ENCODE measurements at regions not wholly inside any gene's neighbourhood (a gene's known extent, or its start where the extent isn't known, plus 50 kb on each side); places are given as distances from the start of the nearest gene placed in this dataset.

GRCh38 chr7:53087274-53087673 lies 51.8 kb downstream of the POM121L12 start:
- no peak for TF ChIP-seq CTCF (IDR thresholded peaks at IDR 0.05)
- TF ChIP-seq EP300 (IDR thresholded peaks at IDR 0.05) = no peak
- TF ChIP-seq POLR2A (IDR thresholded peaks at IDR 0.05) = no peak
- no peak overlapping the region for H3K4me3 ChIP-seq
- H3K36me3 ChIP-seq = no peaks in the 10 kb centered on the region
- DNase-seq = no peak
- H3K4me1 ChIP-seq (ENCODE audit: insufficient read depth) = no peaks in the 10 kb centered on the region
- no peak overlapping the region for H3K27ac ChIP-seq
- H3K27me3 ChIP-seq = no peaks in the 10 kb centered on the region
- no peaks in the 10 kb centered on the region for H3K9me3 ChIP-seq
- 91 to 96% (median 95%) methylated on average over 16 to 17 of the region's 17 CpGs for WGBS, 3 donors
- intact Hi-C loops (cut with DNase I) = no loop called here

GRCh38 chr7:53094191-53094590 lies 58.8 kb downstream of the POM121L12 start:
- Histone ChIP-seq H3K36me3 (no peaks in the 10 kb centered on the region), H3K27ac (no peak overlapping the region), H3K4me3 (no peak overlapping the region), H3K4me1 (ENCODE audit: insufficient read depth) (no peaks in the 10 kb centered on the region), H3K9me3 (no peaks in the 10 kb centered on the region), H3K27me3 (no peaks in the 10 kb centered on the region)
- WGBS, 3 donors = 83 to 87% (median 85%) methylated on average over 3 of the region's 3 CpGs
- no peak for TF ChIP-seq CTCF (IDR thresholded peaks at IDR 0.05)
- TF ChIP-seq EP300 (IDR thresholded peaks at IDR 0.05) = no peak
- no peak for TF ChIP-seq POLR2A (IDR thresholded peaks at IDR 0.05)
- intact Hi-C loops (cut with DNase I) = no loop called here
- DNase-seq = no peak

GRCh38 chr7:53094827-53095226 lies 59.4 kb downstream of the POM121L12 start:
- no peaks in the 10 kb centered on the region for H3K4me1 ChIP-seq (ENCODE audit: insufficient read depth)
- DNase-seq = no peak
- no peaks in the 10 kb centered on the region for H3K36me3 ChIP-seq
- TF ChIP-seq EP300 (IDR thresholded peaks at IDR 0.05) = no peak
- no peak for TF ChIP-seq POLR2A (IDR thresholded peaks at IDR 0.05)
- no peak for TF ChIP-seq CTCF (IDR thresholded peaks at IDR 0.05)
- WGBS, 3 donors = 91 to 96% (median 96%) methylated on average over 2 of the region's 2 CpGs
- H3K9me3 ChIP-seq = no peaks in the 10 kb centered on the region
- H3K27me3 ChIP-seq = no peaks in the 10 kb centered on the region
- H3K27ac ChIP-seq = no peak overlapping the region
- no peak overlapping the region for H3K4me3 ChIP-seq
- intact Hi-C loops (cut with DNase I) = no loop called here

- H3K36me3 ChIP-seq = no peaks in the 10 kb centered on the region
- H3K27me3 ChIP-seq = no peaks in the 10 kb centered on the region
- WGBS, 3 donors = 50 to 82% (median 61%) methylated on average over 3 of the region's 3 CpGs
- H3K27ac ChIP-seq = no peak overlapping the region
- DNase-seq = no peak
- H3K4me1 ChIP-seq (ENCODE audit: insufficient read depth) = no peaks in the 10 kb centered on the region
- no peak overlapping the region for H3K4me3 ChIP-seq
- H3K9me3 ChIP-seq = no peaks in the 10 kb centered on the region
- TF ChIP-seq EP300 (IDR thresholded peaks at IDR 0.05) = no peak
- no peak for TF ChIP-seq POLR2A (IDR thresholded peaks at IDR 0.05)
- TF ChIP-seq CTCF (IDR thresholded peaks at IDR 0.05) = no peak
- intact Hi-C loops (cut with DNase I) = no loop called here
These were observed 60.5 kb downstream of the POM121L12 start for GRCh38 chr7:53095731-53096501.
